AG08396 (cell line): ENCODE measurements at regions not wholly inside any gene's neighbourhood (a gene's known extent, or its start where the extent isn't known, plus 50 kb on each side); places are given as distances from the start of the nearest gene placed in this dataset.

Experiments used
- DNase-seq: peaks from one replicate; pipeline ENCODE4 v3.0.0; 2012; ENCODE audit warnings: low spot score, mixed read lengths

- no peak for DNase-seq
Measured at GRCh38 chr12:132439333-132439904, 50.5 kb upstream of the FBRSL1 start.

GRCh38 chr12:132438726-132439125 is 51.2 kb upstream of the FBRSL1 start:
- no peak for DNase-seq

GRCh38 chr12:132437943-132438700 is 51.8 kb upstream of the FBRSL1 start:
- DNase-seq = no peak

GRCh38 chr12:132437252-132437932 is 52.6 kb upstream of the FBRSL1 start:
- DNase-seq = no peak

- DNase-seq = no peak
Measured at GRCh38 chr12:132436791-132437251, 53.1 kb upstream of the FBRSL1 start.

- DNase-seq = no peak
Measured at GRCh38 chr12:132435486-132436187, 54.3 kb upstream of the FBRSL1 start.

- DNase-seq = no peak
Measured at GRCh38 chr12:132433641-132434395, 56.1 kb upstream of the FBRSL1 start.

GRCh38 chr12:132432721-132433577 is 57.0 kb upstream of the FBRSL1 start:
- no peak for DNase-seq

GRCh38 chr12:132432126-132432705 is 57.7 kb upstream of the FBRSL1 start:
- no peak for DNase-seq

- no peak for DNase-seq
Measured at GRCh38 chr12:132430838-132431774, 58.8 kb upstream of the FBRSL1 start.

- no peak for DNase-seq
Measured at GRCh38 chr12:132429946-132430643, 59.9 kb upstream of the FBRSL1 start.

- no peak for DNase-seq
Measured at GRCh38 chr12:132429602-132429945, 60.4 kb upstream of the FBRSL1 start.

GRCh38 chr12:132428936-132429601 is 60.9 kb upstream of the FBRSL1 start:
- no peak for DNase-seq

- no peak for DNase-seq
Measured at GRCh38 chr12:132427999-132428935, 61.7 kb upstream of the FBRSL1 start.

- no peak for DNase-seq
Measured at GRCh38 chr12:132427174-132427768, 62.7 kb upstream of the FBRSL1 start.

- no peak for DNase-seq
Measured at GRCh38 chr12:132426349-132427173, 63.4 kb upstream of the FBRSL1 start.
